NT2/D1 (cell line): ENCODE measurements at regions not wholly inside any gene's neighbourhood (a gene's known extent, or its start where the extent isn't known, plus 50 kb on each side); places are given as distances from the start of the nearest gene placed in this dataset.

Experiments
- DNase-seq: peaks from one replicate; pipeline ENCODE4 v3.0.0-alpha.2; 2011; ENCODE audit warnings: low read depth, low spot score
- H3K27me3 ChIP-seq: 2 replicates; pipeline ENCODE4 v1.6.0; 2011; ENCODE audit warnings: mild to moderate bottlenecking; ENCODE audit not compliant: insufficient read length, insufficient read depth
- H3K36me3 ChIP-seq: 2 replicates; pipeline ENCODE4 v1.6.1; 2011; ENCODE audit warnings: mild to moderate bottlenecking, low read length, mixed read lengths; ENCODE audit not compliant: insufficient read depth, insufficient read length
- H3K4me1 ChIP-seq: 2 replicates; pipeline ENCODE4 v1.5.1; 2011; ENCODE audit not compliant: insufficient read depth, insufficient read length
- H3K4me3 ChIP-seq: 2 replicates; pipeline ENCODE4 v1.5.1; 2011; ENCODE audit warnings: low read depth; ENCODE audit not compliant: insufficient read length
- H3K9ac ChIP-seq: 2 replicates; pipeline ENCODE4 v1.6.0; 2011; ENCODE audit warnings: low read depth; ENCODE audit not compliant: insufficient read length
- H3K9me3 ChIP-seq: 2 replicates; pipeline ENCODE4 v1.5.1; 2011; ENCODE audit warnings: mild to moderate bottlenecking, low read length; ENCODE audit not compliant: insufficient read depth
- SUZ12 ChIP-seq: IDR thresholded peaks from 2 replicates; pipeline ENCODE4 v1.6.1; 2011; ENCODE audit not compliant: insufficient read length, insufficient read depth; ENCODE audit errors: extremely low read depth
- YY1 ChIP-seq: IDR thresholded peaks from 2 replicates; pipeline ENCODE4 v1.6.1; 2011; ENCODE audit not compliant: insufficient read length, insufficient read depth
- ZNF274 ChIP-seq: IDR thresholded peaks from 2 replicates; pipeline ENCODE4 v1.6.1; 2011; ENCODE audit warnings: mild to moderate bottlenecking, low read depth, low read length

DNA sequence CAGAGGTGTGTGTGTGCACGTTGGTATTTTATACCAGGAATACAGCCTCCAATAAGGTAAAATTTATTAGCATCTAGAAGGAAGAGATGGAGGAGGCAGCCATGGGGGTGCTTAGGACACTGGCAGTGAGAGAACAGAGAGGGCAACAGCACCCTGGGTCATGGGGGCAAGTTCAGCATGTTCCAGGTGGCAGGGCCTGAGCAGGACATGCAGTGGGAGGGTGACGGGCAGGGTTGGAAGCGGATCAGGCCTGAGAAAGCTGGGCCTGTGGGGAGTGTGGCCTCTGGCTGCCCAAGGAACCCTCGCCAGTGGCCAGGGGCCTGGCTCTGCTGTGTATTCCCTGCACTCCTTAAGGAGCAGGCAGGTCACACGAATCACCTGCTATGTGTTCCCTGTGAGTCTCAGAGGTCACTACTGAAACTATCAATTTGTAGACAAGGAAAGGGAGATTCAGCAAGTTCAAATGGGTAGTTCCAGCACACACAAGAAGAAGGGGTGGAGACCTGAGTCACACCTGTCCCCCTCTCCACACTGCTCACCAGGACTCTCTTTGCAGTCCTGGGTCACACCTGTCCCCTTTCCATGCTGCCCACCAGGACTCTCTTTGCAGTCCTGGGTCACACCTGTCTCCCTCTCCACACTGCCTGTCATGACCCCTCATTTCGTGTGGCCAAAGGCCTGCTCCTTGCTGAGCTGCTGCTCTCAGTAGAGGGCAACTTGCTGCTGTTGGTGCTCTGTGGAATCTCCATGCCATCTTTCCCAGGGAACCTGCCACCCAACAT is 463.9 kb upstream of the HS6ST1 start:
- Histone ChIP-seq H3K9me3 (peaks cover 14% of the 10 kb centered on the region; the same call in 1 of the 2 replicates), H3K4me3 (no peak overlapping the region), H3K9ac (no peak overlapping the region), H3K4me1 (peaks cover 11% of the 10 kb centered on the region), H3K36me3 (no peaks in the 10 kb centered on the region), H3K27me3 (no peaks in the 10 kb centered on the region)
- no peak for DNase-seq
- TF ChIP-seq YY1: no peak
- no peak for TF ChIP-seq ZNF274
- no peak for TF ChIP-seq SUZ12

DNA sequence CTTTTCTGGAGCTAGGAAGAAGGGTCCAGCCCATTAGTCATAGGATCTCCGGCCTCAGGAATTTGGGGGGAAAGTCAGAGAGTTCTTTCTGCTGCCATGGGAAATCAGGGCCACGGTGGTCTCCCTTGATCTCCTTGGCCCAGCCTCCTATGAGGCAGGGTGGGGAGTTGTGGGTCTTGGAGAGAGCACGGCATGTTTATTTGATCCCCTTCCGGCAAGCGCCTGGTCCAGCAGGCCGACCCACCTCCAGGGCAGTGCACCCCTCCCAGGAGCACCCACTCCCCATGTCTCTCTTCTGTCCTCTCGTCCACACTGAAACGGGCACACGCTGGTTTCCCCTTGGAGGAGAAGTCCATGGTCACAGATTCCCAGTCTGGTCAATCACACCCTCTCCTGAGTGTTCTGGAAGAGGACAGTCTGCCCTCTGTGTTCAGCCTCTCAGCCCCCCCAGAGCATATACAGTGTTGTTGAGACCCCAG is 464.6 kb upstream of the HS6ST1 start:
- no peak for DNase-seq
- Histone ChIP-seq H3K36me3 (no peaks in the 10 kb centered on the region), H3K9ac (no peak overlapping the region), H3K27me3 (no peaks in the 10 kb centered on the region), H3K9me3 (peaks cover 14% of the 10 kb centered on the region; the same call in 1 of the 2 replicates), H3K4me1 (peaks cover 11% of the 10 kb centered on the region), H3K4me3 (no peak overlapping the region)
- TF ChIP-seq YY1 (no peak), SUZ12 (no peak), ZNF274 (no peak)

DNA sequence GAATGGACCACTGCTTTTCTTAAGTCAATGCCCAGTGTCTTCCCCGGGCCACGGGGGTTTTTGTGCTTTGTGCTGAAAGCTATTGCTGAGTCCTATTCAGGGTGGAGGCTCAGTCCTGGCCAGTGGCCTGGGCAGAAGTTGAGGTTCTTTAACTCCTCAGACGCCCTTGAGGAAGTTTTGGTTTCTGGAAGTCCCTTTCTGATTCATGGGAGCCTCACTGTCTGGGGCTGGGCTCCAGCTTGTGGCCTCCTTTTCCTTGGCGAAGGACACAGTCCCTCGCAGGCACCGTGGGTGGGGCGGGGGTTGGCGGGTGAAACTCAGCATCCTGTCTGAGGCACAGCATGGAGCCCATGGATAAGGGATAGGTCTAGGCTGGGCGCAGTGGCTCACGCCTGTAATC is 465.2 kb upstream of the HS6ST1 start:
- peaks cover 12% of the 10 kb centered on the region; the same call in 1 of the 2 replicates for H3K9me3 ChIP-seq
- no peak overlapping the region for H3K9ac ChIP-seq
- H3K27me3 ChIP-seq: no peaks in the 10 kb centered on the region
- DNase-seq: no peak
- no peak overlapping the region for H3K4me3 ChIP-seq
- H3K36me3 ChIP-seq: no peaks in the 10 kb centered on the region
- TF ChIP-seq ZNF274: no peak
- no peak for TF ChIP-seq YY1
- TF ChIP-seq SUZ12: no peak
- H3K4me1 ChIP-seq: peaks cover 13% of the 10 kb centered on the region

DNA sequence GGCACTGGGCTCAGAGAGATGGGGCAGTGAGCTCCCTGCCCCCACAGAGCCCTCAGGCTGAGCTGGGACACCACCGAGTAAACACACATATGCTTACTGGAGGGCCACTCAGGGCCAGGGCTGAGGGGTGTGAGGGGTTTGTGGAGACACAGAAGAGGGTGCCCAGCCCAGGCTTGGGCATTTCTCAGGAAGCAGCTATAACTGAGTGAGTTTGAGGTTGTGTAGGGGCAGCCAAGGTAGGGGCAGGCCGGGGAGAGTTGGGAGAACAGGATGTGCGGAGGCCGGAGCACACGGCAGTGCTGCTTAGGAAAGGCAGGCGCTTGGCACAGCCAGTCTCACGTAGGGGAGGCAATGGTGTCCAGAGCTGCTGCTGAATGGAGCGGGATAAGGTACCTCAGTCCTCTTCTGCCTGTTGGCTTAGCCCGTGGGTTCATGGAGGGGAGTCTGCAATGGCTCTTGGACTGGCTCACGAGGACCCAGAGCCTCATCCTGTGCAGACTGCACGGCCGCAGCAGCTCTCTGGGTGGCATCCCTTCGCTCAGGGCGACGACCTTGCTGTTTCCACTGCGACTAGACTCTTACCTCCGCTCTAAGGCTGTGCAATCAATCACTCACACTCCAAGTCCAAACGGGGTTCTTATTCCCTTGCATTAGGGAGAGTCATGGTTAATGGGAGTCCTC is 466.1 kb upstream of the HS6ST1 start:
- no peak overlapping the region for H3K4me3 ChIP-seq
- TF ChIP-seq SUZ12 (no peak), YY1 (no peak), ZNF274 (no peak)
- H3K36me3 ChIP-seq: no peaks in the 10 kb centered on the region
- no peak for DNase-seq
- no peak overlapping the region for H3K9ac ChIP-seq
- H3K4me1 ChIP-seq: peaks cover 10% of the 10 kb centered on the region
- no peaks in the 10 kb centered on the region for H3K27me3 ChIP-seq
- H3K9me3 ChIP-seq: peaks cover 9% of the 10 kb centered on the region; the same call in 1 of the 2 replicates

DNA sequence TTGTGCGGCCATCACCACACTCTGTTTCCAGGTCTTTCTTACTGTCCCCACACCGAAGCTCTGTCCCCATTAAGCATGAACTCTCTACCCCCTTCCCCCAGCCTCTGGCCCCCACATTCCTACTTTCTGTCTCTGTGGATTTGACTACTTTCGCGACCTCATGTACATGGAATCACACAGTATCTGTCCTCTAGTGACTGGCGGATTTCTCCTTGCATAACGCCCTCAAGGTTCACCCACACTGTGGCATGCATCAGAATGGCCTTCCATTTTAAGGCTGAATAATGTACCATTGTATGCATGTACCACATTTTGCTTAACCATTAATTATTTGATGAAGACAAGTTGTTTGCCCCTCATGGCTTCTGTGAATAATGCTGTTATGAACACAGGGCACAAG is 467.6 kb upstream of the HS6ST1 start:
- Histone ChIP-seq H3K9ac (no peak overlapping the region), H3K4me3 (no peak overlapping the region), H3K9me3 (0 out of 2 replicates have a peak, but pooled peaks cover 3% of the 10 kb centered on the region), H3K4me1 (peaks cover 10% of the 10 kb centered on the region), H3K36me3 (no peaks in the 10 kb centered on the region), H3K27me3 (no peaks in the 10 kb centered on the region)
- TF ChIP-seq YY1 (no peak), ZNF274 (no peak), SUZ12 (no peak)
- peak; percentile 43 for DNase-seq

DNA sequence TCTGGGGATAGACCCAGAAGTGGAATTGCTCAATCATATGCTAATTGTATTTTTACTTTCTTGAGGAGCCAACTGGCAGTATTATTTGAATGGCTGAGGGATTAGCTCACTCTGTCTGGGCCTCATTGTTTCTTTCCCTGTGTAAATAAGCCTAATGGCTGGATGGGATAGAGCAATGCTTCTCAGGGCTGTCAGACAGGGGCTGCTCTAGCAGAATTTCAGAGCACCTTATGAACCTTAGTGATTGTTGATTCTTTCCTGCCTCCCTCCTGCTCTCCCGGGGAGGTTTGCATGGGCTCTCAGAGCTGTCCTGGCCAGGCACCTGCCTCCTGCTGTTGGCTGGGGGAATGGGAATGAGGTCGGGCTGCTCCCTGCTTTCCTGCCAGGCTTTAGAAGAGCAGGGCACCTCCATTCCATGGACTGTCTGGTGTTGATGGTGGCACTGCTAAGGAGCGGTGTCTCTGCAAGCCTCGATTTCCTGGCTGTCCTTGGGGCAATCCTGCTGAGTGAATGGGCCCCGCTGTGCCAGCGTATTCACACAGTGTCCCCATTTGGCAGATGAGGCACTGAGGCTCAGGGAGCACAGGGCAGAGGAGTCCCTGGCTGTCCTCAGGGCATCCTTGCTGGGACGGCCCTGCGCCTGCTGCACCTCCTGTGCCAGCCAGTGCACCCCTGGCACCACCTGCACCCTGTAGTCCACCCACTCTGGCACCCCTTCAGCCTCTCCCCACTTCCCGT is 468.2 kb upstream of the HS6ST1 start:
- no peaks in the 10 kb centered on the region for H3K36me3 ChIP-seq
- H3K4me1 ChIP-seq: peaks cover 10% of the 10 kb centered on the region
- TF ChIP-seq ZNF274 (no peak), YY1 (no peak), SUZ12 (no peak)
- no peaks in the 10 kb centered on the region for H3K27me3 ChIP-seq
- DNase-seq: peak; percentile 76
- no peak overlapping the region for H3K4me3 ChIP-seq
- H3K9me3 ChIP-seq: 0 out of 2 replicates have a peak, but pooled peaks cover 3% of the 10 kb centered on the region
- peak overlapping the region; percentile 71 for H3K9ac ChIP-seq

DNA sequence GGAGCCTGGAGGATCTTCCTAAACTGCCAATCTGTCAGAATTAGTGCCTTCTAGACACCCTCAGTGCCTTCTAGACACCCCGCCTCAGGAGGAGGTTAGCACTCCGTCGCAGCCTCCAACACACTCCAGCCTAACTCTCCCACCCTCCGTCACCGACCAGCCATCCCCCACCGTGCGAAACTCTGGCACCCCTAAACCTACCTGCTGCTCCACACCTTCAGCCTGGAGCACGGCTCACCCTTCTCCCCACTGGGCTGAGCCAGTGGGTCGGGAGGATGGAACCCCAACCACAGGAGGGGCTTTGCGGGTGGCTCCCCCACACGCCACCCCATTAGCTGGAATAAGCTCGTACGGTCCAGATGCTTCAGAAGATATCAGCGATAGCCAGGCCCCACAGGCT is 468.9 kb upstream of the HS6ST1 start:
- no peaks in the 10 kb centered on the region for H3K27me3 ChIP-seq
- TF ChIP-seq YY1 (no peak), ZNF274 (no peak), SUZ12 (no peak)
- peaks cover 10% of the 10 kb centered on the region for H3K4me1 ChIP-seq
- no peak overlapping the region for H3K4me3 ChIP-seq
- no peaks in the 10 kb centered on the region for H3K36me3 ChIP-seq
- no peak for DNase-seq
- 0 out of 2 replicates have a peak, but pooled peaks cover 3% of the 10 kb centered on the region for H3K9me3 ChIP-seq
- H3K9ac ChIP-seq: peak overlapping the region; percentile 71
